H1 (cell line): ENCODE measurements at regions not wholly inside any gene's neighbourhood (a gene's known extent, or its start where the extent isn't known, plus 50 kb on each side); places are given as distances from the start of the nearest gene placed in this dataset.

Source experiments
- CBX5 ChIP-seq: fragments of 300-800, 300-1000 bp; sonication (generic); IDR thresholded peaks from 2 replicates; pipeline ENCODE4 v1.7.1; 2016; ENCODE audit warnings: antibody characterized with exemption, low read length, low read depth
- ZNF274 ChIP-seq: IDR thresholded peaks from 2 replicates; pipeline ENCODE4 v1.7.0; 2012; ENCODE audit warnings: low read length, borderline replicate concordance; ENCODE audit errors: extremely low read depth
- TF ChIP-seq, protein P1 (sequence below): fragments of 300-600 bp; sonication (generic); IDR thresholded peaks from 2 replicates; pipeline ENCODE4 v1.7.1; 2012; ENCODE audit warnings: low read length, moderate library complexity, mild to moderate bottlenecking, inconsistent platforms; ENCODE audit not compliant: insufficient replicate concordance

DNA sequence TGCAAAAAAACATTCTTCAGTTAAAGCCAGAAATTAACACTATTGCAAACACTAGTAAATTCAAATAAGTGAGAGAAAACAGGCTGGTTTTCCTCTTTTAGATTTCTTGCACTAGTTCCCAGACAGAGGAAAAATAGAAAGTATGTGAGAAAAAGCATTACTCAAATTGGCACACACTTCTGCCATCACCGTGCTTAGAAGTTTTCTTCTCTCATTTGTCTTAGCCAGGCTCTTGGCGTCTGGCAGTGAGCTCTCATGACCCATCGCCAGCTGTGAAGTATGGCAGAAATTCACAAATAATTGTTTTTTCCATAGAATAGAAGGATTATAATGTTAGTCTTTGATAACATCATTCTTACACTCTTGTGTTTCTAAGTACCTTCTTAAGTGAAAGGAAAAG is 515.9 kb downstream of the GBE1 start (continued):
- TF ChIP-seq, protein P1, sequence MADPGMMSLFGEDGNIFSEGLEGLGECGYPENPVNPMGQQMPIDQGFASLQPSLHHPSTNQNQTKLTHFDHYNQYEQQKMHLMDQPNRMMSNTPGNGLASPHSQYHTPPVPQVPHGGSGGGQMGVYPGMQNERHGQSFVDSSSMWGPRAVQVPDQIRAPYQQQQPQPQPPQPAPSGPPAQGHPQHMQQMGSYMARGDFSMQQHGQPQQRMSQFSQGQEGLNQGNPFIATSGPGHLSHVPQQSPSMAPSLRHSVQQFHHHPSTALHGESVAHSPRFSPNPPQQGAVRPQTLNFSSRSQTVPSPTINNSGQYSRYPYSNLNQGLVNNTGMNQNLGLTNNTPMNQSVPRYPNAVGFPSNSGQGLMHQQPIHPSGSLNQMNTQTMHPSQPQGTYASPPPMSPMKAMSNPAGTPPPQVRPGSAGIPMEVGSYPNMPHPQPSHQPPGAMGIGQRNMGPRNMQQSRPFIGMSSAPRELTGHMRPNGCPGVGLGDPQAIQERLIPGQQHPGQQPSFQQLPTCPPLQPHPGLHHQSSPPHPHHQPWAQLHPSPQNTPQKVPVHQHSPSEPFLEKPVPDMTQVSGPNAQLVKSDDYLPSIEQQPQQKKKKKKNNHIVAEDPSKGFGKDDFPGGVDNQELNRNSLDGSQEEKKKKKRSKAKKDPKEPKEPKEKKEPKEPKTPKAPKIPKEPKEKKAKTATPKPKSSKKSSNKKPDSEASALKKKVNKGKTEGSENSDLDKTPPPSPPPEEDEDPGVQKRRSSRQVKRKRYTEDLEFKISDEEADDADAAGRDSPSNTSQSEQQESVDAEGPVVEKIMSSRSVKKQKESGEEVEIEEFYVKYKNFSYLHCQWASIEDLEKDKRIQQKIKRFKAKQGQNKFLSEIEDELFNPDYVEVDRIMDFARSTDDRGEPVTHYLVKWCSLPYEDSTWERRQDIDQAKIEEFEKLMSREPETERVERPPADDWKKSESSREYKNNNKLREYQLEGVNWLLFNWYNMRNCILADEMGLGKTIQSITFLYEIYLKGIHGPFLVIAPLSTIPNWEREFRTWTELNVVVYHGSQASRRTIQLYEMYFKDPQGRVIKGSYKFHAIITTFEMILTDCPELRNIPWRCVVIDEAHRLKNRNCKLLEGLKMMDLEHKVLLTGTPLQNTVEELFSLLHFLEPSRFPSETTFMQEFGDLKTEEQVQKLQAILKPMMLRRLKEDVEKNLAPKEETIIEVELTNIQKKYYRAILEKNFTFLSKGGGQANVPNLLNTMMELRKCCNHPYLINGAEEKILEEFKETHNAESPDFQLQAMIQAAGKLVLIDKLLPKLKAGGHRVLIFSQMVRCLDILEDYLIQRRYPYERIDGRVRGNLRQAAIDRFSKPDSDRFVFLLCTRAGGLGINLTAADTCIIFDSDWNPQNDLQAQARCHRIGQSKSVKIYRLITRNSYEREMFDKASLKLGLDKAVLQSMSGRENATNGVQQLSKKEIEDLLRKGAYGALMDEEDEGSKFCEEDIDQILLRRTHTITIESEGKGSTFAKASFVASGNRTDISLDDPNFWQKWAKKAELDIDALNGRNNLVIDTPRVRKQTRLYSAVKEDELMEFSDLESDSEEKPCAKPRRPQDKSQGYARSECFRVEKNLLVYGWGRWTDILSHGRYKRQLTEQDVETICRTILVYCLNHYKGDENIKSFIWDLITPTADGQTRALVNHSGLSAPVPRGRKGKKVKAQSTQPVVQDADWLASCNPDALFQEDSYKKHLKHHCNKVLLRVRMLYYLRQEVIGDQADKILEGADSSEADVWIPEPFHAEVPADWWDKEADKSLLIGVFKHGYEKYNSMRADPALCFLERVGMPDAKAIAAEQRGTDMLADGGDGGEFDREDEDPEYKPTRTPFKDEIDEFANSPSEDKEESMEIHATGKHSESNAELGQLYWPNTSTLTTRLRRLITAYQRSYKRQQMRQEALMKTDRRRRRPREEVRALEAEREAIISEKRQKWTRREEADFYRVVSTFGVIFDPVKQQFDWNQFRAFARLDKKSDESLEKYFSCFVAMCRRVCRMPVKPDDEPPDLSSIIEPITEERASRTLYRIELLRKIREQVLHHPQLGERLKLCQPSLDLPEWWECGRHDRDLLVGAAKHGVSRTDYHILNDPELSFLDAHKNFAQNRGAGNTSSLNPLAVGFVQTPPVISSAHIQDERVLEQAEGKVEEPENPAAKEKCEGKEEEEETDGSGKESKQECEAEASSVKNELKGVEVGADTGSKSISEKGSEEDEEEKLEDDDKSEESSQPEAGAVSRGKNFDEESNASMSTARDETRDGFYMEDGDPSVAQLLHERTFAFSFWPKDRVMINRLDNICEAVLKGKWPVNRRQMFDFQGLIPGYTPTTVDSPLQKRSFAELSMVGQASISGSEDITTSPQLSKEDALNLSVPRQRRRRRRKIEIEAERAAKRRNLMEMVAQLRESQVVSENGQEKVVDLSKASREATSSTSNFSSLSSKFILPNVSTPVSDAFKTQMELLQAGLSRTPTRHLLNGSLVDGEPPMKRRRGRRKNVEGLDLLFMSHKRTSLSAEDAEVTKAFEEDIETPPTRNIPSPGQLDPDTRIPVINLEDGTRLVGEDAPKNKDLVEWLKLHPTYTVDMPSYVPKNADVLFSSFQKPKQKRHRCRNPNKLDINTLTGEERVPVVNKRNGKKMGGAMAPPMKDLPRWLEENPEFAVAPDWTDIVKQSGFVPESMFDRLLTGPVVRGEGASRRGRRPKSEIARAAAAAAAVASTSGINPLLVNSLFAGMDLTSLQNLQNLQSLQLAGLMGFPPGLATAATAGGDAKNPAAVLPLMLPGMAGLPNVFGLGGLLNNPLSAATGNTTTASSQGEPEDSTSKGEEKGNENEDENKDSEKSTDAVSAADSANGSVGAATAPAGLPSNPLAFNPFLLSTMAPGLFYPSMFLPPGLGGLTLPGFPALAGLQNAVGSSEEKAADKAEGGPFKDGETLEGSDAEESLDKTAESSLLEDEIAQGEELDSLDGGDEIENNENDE = no peak
- TF ChIP-seq ZNF274 = no peak
- no peak for TF ChIP-seq CBX5
